Fibroblast of the conjunctiva (primary cell): ENCODE measurements at regions not wholly inside any gene's neighbourhood (a gene's known extent, or its start where the extent isn't known, plus 50 kb on each side); places are given as distances from the start of the nearest gene placed in this dataset.

ENCODE experiments used
- DNase-seq: peaks from one replicate; pipeline ENCODE4 v3.0.0-alpha.2; 2010; ENCODE audit warnings: low read depth

DNA sequence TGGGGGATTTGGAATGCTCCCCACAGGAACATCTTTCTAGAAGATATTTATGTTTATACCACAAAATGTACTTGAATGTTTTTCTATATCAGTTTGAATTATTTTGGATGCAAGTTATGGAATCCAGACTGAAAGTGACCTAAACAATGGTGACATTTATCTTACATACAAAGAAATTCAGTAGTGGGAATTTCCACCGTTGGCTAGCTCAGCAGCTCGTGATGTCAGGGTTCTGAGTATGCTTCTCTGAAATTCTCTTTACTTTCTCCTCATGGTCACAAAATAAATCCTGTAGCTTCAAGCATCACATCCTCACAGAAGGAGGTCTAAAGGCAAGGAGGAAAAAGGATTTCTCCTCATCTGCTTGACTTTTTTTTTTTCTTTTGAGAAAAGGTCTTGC is 105.3 kb downstream of the AKAIN1 start:
- no peak for DNase-seq

DNA sequence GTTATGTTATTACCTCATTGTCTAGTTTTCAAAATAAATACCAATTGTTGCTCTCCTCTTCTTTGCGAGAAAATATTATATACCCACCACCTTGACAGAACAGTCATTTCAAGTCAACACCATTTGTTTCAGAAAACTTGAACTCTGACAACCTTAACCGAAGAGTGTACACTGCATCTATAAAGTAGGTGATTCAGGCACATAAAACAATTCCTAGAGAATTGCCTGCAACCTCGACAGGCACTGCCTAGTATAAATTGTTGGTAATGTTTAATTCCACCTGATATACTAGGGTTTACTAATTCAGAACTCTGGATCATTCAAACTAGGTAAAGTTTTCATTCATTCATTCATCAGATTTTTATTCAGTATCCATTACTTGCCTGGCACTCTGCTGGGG is 121.8 kb downstream of the AKAIN1 start:
- no peak for DNase-seq

DNA sequence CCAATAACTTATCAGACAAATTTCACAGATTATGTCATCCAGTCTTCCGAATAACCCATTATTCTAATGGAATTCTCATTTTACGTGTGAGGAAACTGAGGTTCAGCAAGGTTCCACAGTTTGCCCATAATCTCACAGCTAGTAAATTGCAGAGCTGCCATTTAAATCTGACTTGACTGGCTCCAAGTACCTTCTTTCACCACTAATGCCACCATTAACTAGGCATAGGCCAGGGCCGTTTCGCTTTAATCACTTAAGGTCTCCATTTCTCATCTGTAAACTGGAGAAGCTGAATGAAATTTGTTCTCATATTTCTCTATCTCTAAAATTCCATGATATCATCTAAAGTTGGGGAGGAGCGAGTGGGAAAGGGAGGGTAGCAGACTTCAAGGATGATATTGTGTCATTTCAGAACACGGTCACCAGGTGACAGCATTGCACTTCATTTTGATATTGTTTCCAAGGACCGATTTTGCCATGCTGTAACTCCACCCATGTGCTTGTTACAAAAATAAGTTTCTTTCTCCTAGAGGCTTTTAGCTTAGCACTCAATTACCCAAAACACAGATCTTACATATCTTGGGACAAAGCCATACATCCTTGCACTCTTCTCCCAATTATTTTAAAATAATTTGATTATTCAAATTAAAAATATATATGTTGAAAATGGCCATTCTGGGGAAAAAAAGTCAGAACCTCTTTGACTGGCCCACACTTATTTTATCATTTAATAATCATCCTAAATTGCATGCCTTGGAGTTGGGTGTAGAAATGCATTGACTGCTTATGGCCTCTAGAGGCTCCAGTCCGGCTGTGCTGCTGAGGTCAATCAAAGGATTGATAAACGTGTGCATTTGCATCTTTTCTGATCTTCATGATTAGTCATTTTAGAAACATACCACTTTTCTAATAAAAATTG is 123.8 kb downstream of the AKAIN1 start:
- no peak for DNase-seq

DNA sequence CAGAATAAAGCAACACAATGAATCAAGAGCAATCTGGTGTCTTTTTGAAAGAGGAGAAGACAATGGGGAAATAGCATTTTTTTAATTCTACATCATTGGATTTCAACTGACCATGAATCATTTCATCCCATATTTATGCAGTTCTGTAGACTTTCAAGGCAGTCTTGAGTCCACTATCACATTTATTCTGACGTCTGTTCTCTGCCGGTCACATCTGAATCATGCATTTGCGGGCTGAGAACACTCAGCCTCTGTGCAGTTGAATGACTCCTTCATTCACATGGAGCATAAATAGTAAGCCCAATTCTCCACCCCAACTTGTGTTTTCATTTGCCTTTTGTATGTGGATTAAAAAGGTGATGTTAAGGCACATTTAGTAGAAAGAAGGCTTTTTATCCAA is 128.2 kb downstream of the AKAIN1 start:
- no peak for DNase-seq

DNA sequence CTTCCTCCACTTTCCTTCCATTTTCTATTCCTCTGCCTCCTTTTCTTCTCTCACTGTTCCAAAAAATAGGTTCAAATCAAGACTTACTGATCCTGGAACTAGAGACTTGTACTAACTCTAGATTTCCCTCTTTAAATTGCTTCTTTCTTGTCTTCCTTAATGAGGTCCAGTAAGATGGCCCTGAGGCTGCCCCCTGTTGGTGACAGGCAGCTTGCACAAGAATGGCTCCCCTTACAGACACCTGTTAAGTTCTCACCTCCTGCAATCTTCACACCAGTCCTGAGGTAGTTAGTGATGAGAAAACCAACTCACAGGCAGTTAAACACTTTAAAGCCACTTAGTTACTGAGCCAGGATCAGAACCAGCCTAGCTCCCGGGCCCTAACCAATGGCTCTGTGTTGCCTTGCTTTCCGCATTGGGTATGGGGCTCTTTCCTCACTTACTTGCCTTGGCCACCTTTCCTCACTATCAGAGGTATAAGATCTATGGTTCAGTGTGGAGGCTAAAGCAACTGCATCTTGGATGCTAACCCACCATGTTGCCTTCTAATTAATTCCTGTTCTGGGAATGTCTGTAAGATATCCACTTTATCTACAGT is 130.6 kb downstream of the AKAIN1 start:
- no peak for DNase-seq

DNA sequence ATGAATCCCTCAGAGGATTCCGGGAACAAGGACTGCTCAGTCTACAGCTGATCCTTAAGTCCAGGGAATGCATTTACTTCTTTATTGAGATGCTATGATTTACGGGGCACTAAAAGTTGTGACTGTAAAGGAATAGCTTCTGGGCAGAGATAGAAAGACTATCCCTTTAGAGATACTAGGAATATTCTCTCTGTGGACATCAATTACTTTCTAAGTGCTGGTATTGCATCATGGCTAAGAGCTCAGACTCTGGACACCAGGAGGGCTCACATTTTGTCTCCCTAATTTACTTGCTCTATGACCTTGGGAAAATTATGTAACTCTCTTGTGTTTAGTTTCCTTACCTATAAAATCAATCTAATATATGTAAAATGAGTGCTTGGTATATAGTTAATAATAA is 131.4 kb downstream of the AKAIN1 start:
- no peak for DNase-seq

DNA sequence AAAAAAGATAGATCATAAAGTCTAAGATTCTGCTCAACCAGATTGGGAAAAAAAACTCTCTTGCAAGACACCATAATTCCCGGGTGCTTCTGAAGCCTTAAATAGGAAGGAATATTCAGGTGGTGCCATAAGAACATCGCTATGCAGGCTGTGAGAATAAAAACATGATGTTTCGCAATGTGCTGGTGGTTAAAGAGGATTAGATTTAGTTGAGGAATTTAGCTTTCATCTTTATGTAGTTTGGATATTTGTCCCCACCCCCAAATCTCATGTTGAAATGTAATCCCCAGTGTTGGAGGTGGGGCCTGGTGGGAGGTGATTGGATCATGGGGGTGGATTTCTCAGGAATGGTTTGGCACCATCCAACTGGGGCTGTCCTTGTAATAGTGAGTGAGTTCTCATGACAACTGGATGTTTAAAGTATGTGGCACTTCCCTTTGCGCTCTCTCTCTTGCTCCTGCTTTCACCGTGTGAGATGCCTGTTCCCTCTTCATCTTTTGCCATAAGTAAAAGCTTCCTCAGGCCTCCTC is 132.2 kb downstream of the AKAIN1 start:
- DNase-seq = no peak

DNA sequence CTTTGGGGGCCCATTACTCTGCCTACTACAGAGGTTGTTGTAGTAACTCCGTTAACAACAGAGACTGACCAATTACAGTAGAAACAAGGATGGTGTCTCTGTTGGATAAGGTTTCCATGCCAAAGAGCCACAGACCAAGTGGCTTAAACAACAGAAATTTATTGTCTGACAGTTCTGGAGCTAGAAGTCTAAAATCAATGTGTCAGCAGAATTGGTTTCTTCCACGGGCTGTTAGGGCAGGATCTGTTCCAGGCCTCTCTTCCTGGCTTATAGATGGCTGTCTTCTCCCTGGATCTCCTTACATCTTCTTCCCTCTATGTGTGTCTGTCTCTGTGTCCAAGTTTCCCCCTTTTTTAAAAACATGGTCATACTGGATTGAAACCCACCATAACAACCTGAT is 135.3 kb downstream of the AKAIN1 start:
- no peak for DNase-seq

DNA sequence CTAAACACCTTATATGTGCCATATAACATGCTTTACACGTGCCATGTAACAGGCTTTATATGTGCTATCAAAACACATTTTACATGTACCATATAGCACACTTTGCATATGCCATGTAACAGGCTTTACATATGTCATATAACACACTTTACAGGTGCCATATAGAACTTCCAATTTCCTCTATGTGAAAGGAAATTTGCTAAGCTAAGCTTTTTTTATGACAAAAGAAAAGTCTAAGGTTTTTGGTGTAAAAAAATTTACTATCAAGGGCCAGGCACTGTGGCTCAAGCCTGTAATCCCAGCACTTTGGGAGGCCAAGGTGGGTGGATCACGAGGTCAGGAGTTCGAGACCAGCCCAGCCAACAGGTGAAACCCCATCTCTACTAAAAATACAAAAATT is 136.5 kb downstream of the AKAIN1 start:
- DNase-seq = no peak

DNA sequence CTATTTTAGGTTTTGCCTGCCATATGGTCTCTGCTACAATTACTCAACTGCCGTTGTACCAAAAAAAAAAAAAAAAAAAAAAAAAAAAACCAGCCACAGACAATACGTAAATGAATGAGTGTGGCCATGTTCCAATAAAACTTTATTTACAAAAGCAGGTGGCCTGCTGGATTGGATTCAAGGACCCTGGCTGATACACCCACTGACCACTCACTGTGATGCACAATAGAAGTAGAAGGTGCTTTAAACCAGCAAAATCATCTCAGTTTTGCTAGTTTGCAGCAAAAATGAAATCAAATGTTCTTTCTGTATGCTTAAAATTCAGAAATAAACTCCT is 137.4 kb downstream of the AKAIN1 start:
- no peak for DNase-seq

DNA sequence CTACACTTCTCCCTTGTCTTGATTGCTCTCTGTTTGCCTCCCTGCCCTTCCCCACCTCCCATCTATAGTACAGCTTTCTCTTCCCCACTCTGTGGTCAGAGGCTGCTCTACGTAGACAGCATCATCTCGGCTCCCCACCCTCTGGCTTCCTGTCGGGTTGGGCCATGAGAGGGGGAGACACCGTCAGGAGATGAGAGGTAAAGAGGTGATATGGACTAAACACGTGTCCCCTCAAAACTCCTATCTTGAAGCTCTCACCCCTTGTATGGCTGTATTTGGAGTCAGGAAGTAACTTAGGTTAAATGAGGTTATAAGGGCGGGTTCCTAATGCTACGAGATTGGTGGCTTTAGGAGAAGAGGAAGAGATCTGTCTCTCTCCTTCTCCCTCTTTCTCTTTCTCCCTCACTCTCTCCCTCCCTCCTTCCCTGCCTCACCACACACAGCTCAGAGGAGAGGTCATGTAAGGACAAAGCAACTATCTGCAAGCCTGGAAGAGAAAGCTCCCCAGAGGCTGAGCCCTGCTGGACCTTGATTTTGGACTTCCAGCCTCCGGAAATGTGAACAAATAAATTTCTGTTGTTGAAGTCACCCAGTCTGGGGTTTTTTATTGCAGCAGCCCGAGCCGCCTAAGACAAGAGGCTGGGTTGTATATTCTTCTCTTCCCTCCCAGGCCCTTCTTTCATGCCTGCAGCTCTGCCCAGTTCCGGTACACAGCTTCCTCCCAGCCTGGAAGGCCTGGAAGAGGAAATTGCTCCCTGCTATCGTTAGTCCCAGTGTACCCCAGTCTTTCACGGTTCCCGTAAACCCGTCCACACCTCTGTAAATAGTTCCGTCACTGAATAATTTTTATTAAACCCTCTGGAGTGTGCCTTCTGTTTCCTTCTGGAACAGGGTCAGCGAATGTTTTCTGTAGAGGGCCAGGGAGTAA is 138.0 kb downstream of the AKAIN1 start:
- DNase-seq = no peak

DNA sequence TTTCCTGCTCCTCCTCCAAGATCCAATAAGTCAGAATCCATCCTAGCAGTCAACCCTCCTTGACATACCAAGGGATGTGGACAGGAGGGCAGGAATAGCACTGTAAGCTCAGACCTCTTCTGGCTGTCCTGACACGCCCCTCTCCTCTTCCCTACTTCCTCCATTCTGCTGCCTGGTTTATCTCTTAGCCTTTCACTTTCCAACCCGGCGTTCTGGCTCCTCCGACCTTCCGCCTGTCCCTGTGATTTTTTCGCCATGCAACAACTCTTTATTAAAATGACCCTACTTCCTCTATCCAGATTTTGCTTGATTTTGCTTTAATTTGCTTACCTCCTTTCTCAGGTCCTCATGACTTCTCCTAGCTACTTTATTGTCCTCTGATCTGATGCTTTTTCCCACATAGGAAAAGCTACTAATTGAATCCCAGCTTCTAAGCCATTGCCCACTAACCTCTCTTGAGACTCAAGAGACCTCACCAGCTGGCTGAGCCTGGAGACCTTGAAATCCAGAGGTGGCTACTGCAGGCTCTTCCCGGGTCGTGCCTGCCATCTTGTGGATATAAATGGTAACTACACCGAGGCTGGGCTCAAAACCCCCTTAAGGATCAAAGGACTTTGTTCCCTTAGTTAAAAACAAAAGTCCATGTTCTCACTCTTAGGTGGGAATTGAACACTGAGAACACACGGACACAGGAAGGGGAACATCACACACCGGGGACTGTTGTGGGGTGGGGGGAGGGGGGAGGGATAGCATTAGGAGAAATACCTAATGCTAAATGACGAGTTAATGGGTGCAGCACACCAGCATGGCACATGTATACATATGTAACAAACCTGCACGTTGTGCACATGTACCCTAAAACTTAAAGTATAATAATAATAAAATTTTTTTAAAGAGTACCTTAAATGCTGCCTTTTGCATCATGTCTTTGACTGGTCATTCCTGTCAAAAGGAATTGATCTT is 139.4 kb downstream of the AKAIN1 start:
- peak; percentile 23 for DNase-seq

DNA sequence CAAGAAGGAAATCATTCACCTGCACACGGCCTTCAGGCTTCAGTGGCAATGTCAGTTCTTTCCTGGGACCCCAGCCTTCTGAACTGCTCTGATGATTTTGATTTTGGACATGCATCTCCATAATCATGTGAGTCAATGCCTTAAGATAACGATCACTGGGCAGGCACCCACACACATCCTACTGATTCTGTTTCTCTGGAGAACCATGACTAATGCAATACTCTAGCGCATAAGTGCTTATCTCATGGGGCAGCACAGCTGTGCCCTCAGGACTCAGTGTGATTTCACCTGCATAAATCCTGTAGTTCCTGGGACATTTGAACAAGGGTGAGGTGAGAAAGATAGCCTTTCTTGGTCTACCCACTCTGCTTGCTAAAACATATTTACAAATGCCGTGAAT is 144.6 kb downstream of the AKAIN1 start:
- DNase-seq = no peak

DNA sequence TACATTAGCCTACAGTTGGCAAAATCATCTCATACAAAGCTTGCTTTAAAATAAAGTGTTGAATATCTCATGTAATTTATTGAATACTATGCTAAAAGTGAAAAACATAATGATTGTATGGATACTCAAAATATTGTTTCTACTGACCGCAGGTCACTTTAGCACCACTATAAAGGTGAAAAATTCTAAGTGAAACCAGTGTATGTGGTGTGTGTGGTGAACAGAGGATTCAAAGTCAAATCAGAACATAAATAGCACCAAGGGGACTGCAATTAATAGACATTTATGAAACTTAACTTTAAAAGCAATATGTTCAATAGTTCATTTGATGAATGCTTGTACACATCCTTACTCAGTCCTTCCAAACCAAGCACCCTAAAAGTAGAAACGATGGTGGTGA is 145.8 kb downstream of the AKAIN1 start:
- DNase-seq = no peak

DNA sequence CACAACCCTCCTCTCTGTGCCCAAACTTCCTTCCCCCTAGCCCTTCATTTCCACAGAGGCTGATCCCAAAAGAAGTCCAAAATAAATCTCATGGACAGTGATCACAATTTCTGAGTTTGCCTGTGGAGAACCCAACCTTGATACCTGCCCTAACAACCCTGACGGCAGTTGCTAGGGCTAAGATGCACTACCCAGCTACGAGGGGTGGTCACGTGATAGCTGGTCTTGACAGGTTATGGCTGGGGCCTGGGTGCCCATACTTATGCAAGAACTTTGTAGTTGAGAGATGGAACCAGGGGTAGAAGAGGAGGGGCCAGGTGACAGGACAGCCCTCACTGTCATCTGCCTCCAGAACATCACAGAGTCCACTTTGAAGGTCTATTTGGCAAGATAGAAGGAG is 147.9 kb downstream of the AKAIN1 start:
- DNase-seq = no peak

DNA sequence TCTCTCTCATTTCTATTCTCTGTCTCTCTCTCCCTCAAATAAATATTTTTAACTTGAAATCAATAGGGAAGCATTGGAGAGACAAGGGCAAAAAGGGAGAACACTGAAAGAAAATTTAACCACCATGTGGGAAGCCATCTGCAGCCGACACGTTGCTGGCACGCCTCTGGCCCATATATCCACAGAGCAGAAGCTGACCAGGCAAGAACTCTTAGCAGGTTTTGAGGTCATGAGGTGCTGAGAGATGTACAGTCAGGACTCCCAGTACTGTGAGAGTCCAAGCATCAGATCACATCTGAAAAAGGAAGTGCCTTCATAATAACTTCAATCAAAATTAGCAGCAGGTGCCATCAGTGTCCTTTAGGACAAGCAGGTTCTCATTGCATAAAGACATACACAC is 156.6 kb downstream of the AKAIN1 start:
- no peak for DNase-seq

DNA sequence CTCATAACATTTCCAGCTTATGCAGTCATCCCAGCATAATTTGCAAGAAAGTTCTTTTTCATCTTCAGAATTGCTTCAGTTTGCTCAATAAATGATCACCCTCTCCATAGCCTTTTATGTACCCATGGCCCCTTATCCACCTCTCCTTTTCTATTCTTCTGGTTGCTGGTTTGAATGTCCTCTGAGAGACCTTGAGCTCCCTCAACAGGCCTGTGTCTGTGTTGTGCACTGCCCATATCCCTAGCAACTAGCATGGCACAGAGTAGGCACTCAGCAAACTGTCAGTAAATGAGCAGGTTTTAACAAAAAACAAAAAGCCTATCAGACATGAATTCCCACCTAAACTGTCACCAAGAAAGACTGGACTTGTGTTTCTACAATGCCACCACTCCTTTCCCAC is 160.5 kb downstream of the AKAIN1 start:
- no peak for DNase-seq

DNA sequence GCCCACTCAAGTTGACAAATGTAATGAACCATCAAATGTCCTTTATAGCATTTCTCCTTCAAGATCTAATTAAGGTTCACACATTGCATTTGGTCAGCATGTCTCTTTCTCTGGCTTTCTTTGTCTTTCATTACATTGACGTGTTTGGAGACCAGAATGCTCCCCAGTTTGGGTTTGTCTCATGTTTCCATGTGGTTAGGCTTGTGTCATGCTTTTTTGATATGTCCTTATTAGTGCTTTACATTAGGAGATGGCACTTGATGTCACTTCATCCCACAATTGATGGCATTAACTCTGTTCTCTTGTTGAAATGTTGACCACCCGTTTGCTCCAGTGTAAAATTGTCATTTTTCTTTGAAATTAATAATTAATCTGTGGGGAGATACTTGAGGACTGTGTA is 165.8 kb downstream of the AKAIN1 start:
- DNase-seq = no peak

DNA sequence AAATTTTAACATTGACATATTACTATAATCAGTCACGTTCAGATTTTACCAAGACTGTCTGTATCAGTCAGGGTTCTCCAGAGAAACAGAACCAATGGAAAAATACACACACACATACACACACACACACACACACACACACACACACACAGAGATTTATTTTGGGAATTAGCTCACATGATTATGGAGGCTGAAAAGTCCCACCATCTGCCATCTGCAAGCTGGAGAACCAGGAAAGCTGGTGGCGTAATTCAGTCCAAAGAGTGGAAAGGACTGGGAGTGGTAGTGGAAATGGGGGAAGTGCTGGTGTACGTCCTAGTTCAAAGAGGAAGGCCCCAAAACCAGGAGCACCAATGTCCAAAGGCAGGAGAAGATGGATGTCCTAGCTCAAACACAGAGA is 166.4 kb downstream of the AKAIN1 start:
- no peak for DNase-seq

DNA sequence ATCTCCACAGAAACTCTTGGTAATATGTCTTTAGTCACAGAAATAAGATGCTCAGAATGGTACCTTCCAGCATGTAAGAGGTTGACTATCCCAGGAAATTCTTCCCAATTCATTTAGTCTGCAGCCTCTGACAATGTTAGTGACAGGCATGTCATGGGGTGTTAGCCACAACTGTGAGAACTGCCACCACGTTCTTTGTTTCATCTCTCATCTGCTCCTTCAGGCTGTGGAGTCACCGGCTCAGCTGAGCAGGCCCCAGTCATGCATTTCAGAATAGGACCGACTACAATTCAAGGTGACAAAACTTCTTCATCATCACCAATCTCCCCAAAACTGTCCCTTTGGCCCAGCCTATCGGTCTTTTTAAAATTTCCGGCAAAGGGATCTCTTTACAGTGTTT is 167.5 kb downstream of the AKAIN1 start:
- no peak for DNase-seq

DNA sequence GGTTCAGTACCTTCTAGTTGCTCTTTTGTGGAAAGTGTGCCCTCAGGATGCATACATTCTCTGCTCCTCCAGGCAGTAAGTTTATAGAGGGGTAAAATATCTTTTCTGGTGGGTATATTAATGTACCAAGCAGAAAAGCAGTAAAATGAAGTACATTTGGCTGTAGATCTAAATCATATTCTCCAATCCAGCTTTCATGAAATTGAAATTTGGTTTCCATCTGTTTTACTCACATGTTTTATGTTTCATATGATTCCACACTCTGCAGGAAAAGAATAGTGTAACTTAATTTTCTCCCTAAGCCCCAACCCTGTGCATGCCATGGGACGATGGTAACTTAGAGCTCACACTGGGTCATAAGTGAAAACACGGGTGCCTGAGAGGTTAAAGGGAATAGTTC is 172.3 kb downstream of the AKAIN1 start:
- DNase-seq = no peak
